SK-N-SH (cell line): ENCODE measurements at regions not wholly inside any gene's neighbourhood (a gene's known extent, or its start where the extent isn't known, plus 50 kb on each side); places are given as distances from the start of the nearest gene placed in this dataset.

ENCODE experiments used
- EP300 ChIP-seq, 2 experiments: IDR thresholded peaks; 2 replicates each; pipeline versions ENCODE4 v1.4.0 to v1.6.1; 2012; ENCODE audit warnings: borderline replicate concordance in 1 of 2, low read depth in 1 of 2, low read length in 1 of 2
- EZH2phosphoT487 ChIP-seq: fragments of 200-600 bp; sonication (generic); IDR thresholded peaks from 2 replicates; pipeline ENCODE4 v1.6.1; 2017; ENCODE audit warnings: low read depth, mixed run types, mild to moderate bottlenecking, antibody characterized with exemption, moderate library complexity, borderline replicate concordance
- FOSL2 ChIP-seq: IDR thresholded peaks from 2 replicates; pipeline ENCODE4 v1.4.0; 2012; ENCODE audit warnings: low read depth, mild to moderate bottlenecking, moderate library complexity, borderline replicate concordance
- FOXJ3 ChIP-seq: sonication (generic); formaldehyde crosslinking; IDR thresholded peaks from 2 replicates; pipeline ENCODE4 v1.5.1; 2020; ENCODE audit warnings: mild to moderate bottlenecking, missing genetic modification reagents
- FOXM1 ChIP-seq: IDR thresholded peaks from 2 replicates; pipeline ENCODE4 v1.4.0; 2012; ENCODE audit warnings: low read depth, mild to moderate bottlenecking
- JUND ChIP-seq: IDR thresholded peaks from 2 replicates; pipeline ENCODE4 v1.4.0; 2012
- MXI1 ChIP-seq: IDR thresholded peaks from 2 replicates; pipeline ENCODE4 v1.6.1; 2012; ENCODE audit warnings: mild to moderate bottlenecking, low read depth, low read length, improper control_type of control experiment
- NFIC ChIP-seq: IDR thresholded peaks from 2 replicates; pipeline ENCODE4 v1.4.0; 2012; ENCODE audit warnings: borderline replicate concordance
- RAD21 ChIP-seq: IDR thresholded peaks from 2 replicates; pipeline ENCODE4 v1.6.1; 2012; ENCODE audit warnings: mild to moderate bottlenecking, low read length
- TAF1 ChIP-seq: IDR thresholded peaks from 2 replicates; pipeline ENCODE4 v1.6.1; 2012; ENCODE audit warnings: low read depth, mild to moderate bottlenecking, low read length, moderate library complexity, borderline replicate concordance
- TF ChIP-seq, protein P1 (sequence below): fragments of 200-600 bp; sonication (generic); IDR thresholded peaks from 2 replicates; pipeline ENCODE4 v1.6.1; 2017; ENCODE audit warnings: antibody characterized with exemption, mild to moderate bottlenecking, moderate library complexity
- TF ChIP-seq, protein P2 (sequence below): IDR thresholded peaks from 2 replicates; pipeline ENCODE4 v1.6.1; 2012; ENCODE audit warnings: mild to moderate bottlenecking, low read depth, low read length, moderate library complexity
- TF ChIP-seq, protein P3 (sequence below): IDR thresholded peaks from 2 replicates; pipeline ENCODE4; 2012

DNA sequence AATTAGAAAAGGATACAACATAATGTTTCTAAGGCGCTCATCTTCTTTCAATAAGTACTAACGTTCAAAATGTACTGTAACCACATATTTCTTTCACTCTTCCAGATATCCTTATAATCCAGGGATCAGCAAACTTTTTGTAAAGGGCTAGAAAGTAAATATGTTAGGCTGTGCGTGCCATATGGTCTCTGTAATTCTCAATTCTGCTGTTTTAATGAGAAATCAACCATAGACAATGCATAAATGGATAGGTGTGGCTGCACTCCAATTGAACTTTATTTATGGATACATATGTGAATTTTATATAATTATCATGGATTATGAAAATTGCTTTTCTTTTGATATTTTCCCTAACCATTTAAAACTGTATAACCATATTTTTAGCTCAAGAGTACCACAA lies 459.4 kb downstream of the EPHA4 start:
- TF ChIP-seq FOSL2: no peak
- TF ChIP-seq MXI1: no peak
- TF ChIP-seq, protein P1, sequence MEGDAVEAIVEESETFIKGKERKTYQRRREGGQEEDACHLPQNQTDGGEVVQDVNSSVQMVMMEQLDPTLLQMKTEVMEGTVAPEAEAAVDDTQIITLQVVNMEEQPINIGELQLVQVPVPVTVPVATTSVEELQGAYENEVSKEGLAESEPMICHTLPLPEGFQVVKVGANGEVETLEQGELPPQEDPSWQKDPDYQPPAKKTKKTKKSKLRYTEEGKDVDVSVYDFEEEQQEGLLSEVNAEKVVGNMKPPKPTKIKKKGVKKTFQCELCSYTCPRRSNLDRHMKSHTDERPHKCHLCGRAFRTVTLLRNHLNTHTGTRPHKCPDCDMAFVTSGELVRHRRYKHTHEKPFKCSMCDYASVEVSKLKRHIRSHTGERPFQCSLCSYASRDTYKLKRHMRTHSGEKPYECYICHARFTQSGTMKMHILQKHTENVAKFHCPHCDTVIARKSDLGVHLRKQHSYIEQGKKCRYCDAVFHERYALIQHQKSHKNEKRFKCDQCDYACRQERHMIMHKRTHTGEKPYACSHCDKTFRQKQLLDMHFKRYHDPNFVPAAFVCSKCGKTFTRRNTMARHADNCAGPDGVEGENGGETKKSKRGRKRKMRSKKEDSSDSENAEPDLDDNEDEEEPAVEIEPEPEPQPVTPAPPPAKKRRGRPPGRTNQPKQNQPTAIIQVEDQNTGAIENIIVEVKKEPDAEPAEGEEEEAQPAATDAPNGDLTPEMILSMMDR: no peak
- TF ChIP-seq NFIC: no peak
- TF ChIP-seq EZH2phosphoT487: no peak
- no peak for TF ChIP-seq JUND
- no peak for TF ChIP-seq TAF1
- TF ChIP-seq, protein P2, sequence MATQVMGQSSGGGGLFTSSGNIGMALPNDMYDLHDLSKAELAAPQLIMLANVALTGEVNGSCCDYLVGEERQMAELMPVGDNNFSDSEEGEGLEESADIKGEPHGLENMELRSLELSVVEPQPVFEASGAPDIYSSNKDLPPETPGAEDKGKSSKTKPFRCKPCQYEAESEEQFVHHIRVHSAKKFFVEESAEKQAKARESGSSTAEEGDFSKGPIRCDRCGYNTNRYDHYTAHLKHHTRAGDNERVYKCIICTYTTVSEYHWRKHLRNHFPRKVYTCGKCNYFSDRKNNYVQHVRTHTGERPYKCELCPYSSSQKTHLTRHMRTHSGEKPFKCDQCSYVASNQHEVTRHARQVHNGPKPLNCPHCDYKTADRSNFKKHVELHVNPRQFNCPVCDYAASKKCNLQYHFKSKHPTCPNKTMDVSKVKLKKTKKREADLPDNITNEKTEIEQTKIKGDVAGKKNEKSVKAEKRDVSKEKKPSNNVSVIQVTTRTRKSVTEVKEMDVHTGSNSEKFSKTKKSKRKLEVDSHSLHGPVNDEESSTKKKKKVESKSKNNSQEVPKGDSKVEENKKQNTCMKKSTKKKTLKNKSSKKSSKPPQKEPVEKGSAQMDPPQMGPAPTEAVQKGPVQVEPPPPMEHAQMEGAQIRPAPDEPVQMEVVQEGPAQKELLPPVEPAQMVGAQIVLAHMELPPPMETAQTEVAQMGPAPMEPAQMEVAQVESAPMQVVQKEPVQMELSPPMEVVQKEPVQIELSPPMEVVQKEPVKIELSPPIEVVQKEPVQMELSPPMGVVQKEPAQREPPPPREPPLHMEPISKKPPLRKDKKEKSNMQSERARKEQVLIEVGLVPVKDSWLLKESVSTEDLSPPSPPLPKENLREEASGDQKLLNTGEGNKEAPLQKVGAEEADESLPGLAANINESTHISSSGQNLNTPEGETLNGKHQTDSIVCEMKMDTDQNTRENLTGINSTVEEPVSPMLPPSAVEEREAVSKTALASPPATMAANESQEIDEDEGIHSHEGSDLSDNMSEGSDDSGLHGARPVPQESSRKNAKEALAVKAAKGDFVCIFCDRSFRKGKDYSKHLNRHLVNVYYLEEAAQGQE: no peak
- TF ChIP-seq, protein P3, sequence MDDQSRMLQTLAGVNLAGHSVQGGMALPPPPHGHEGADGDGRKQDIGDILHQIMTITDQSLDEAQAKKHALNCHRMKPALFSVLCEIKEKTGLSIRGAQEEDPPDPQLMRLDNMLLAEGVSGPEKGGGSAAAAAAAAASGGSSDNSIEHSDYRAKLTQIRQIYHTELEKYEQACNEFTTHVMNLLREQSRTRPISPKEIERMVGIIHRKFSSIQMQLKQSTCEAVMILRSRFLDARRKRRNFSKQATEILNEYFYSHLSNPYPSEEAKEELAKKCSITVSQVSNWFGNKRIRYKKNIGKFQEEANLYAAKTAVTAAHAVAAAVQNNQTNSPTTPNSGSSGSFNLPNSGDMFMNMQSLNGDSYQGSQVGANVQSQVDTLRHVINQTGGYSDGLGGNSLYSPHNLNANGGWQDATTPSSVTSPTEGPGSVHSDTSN: no peak
- TF ChIP-seq RAD21: no peak
- no peak for TF ChIP-seq FOXM1
- TF ChIP-seq EP300 (IDR thresholded peaks at IDR 0.05; ENCODE audit: borderline replicate concordance in 1 of 2, low read depth in 1 of 2, low read length in 1 of 2): no peak
- TF ChIP-seq FOXJ3 (CRISPR knock-in tag): no peak
